ENCODE measurements at regions not wholly inside any gene's neighbourhood (a gene's known extent, or its start where the extent isn't known, plus 50 kb on each side); places are given as distances from the start of the nearest gene placed in this dataset.

GRCh38 chr18:72452328-72452727 lies 91.8 kb downstream of the CBLN2 start:
- no peak for TF ChIP-seq CTCF (IDR thresholded peaks at IDR 0.05; ENCODE audit: low read depth, low read length)
- no peak for TF ChIP-seq POLR2A (IDR thresholded peaks at IDR 0.05; ENCODE audit: extremely low read depth, insufficient read length)
- no peak for TF ChIP-seq MAX (IDR thresholded peaks at IDR 0.05; ENCODE audit: low read depth, low read length)
- TF ChIP-seq MYC (IDR thresholded peaks at IDR 0.05; ENCODE audit: low read depth, low read length), result no peak

Data from NB4 (cell line).